Liver (tissue), 3 donors: ENCODE measurements at regions not wholly inside any gene's neighbourhood (a gene's known extent, or its start where the extent isn't known, plus 50 kb on each side); places are given as distances from the start of the nearest gene placed in this dataset.

Source experiments
- CTCF ChIP-seq: fragments of 150-350 bp; IDR thresholded peaks from 2 replicates; pipeline ENCODE4 v1.5.1; 2017; ENCODE audit warnings: improper control_type of control experiment, low read depth, low read length; ENCODE audit not compliant: missing input control
- SP1 ChIP-seq: IDR thresholded peaks from 2 replicates; pipeline ENCODE4 v1.6.1; 2018; ENCODE audit warnings: antibody characterized with exemption, mild to moderate bottlenecking
- donor health status: healthy.
- donor health status: healthy.

GRCh38 chr6:140319209-140319608, 944.8 kb upstream of the CITED2 start:
- TF ChIP-seq CTCF, result no peak
- TF ChIP-seq SP1, result peak; percentile 60
